HEK293T (cell line): ENCODE measurements at regions not wholly inside any gene's neighbourhood (a gene's known extent, or its start where the extent isn't known, plus 50 kb on each side); places are given as distances from the start of the nearest gene placed in this dataset.

Experiments
- CTCF ChIA-PET: fragments of 350-600 bp; formaldehyde crosslinking; extraction: SDS; loops from one replicate; lab custom pipeline; 2021; ENCODE audit warnings: antibody characterized with exemption, inconsistent platforms; lab: Yijun Ruan, JAX
- POLR2A ChIA-PET: fragments of 350-600 bp; formaldehyde crosslinking; extraction: SDS; loops from one replicate; lab custom pipeline; 2020; ENCODE audit warnings: antibody characterized with exemption, inconsistent platforms; lab: Yijun Ruan, JAX
- DNase-seq: peaks from one replicate; pipeline ENCODE4 v3.0.0; 2012; ENCODE audit warnings: mixed read lengths; ENCODE audit errors: extremely low spot score
- ARNT ChIP-seq: fragments of 450-650 bp; IDR thresholded peaks from 2 replicates; pipeline ENCODE4 v1.6.1; 2017; ENCODE audit warnings: mild to moderate bottlenecking
- BHLHE40 ChIP-seq: fragments of 450-650 bp; IDR thresholded peaks from 2 replicates; pipeline ENCODE4 v1.6.1; 2016; ENCODE audit warnings: mild to moderate bottlenecking, moderate library complexity, borderline replicate concordance
- CTBP1 ChIP-seq: fragments of 450-650 bp; IDR thresholded peaks from 2 replicates; pipeline ENCODE4 v1.6.1; 2016; ENCODE audit warnings: borderline replicate concordance
- ELF4 ChIP-seq: fragments of 450-650 bp; IDR thresholded peaks from 2 replicates; pipeline ENCODE4 v1.6.1; 2017; ENCODE audit warnings: antibody characterized with exemption
- FOXA1 ChIP-seq: fragments of 450-650 bp; IDR thresholded peaks from 2 replicates; pipeline ENCODE4 v1.6.1; 2016; ENCODE audit warnings: mild to moderate bottlenecking
- FOXK2 ChIP-seq: fragments of 450-650 bp; IDR thresholded peaks from 2 replicates; pipeline ENCODE4 v1.6.1; 2016; ENCODE audit warnings: mild to moderate bottlenecking
- FOXM1 ChIP-seq: fragments of 450-650 bp; IDR thresholded peaks from 2 replicates; pipeline ENCODE4 v1.6.1; 2017; ENCODE audit warnings: mild to moderate bottlenecking, borderline replicate concordance
- HDGF ChIP-seq: fragments of 450-650 bp; IDR thresholded peaks from 2 replicates; pipeline ENCODE4 v1.6.1; 2017; ENCODE audit warnings: antibody characterized with exemption, borderline replicate concordance
- L3MBTL2 ChIP-seq: fragments of 450-650 bp; conservative IDR thresholded peaks from 2 replicates; pipeline ENCODE4 v1.6.1; 2016; ENCODE audit warnings: mild to moderate bottlenecking
- LEF1 ChIP-seq: fragments of 450-650 bp; IDR thresholded peaks from 2 replicates; pipeline ENCODE4 v1.6.1; 2017; ENCODE audit warnings: mild to moderate bottlenecking, borderline replicate concordance
- NFRKB ChIP-seq: fragments of 450-650 bp; IDR thresholded peaks from 2 replicates; pipeline ENCODE4 v1.6.1; 2016; ENCODE audit warnings: mild to moderate bottlenecking, moderate library complexity
- PKNOX1 ChIP-seq: fragments of 450-650 bp; IDR thresholded peaks from 2 replicates; pipeline ENCODE4 v1.6.1; 2016
- SP1 ChIP-seq: fragments of 450-650 bp; IDR thresholded peaks from 2 replicates; pipeline ENCODE4 v1.6.1; 2017
- SUZ12 ChIP-seq: fragments of 450-650 bp; IDR thresholded peaks from 2 replicates; pipeline ENCODE4 v1.6.1; 2016; ENCODE audit warnings: mild to moderate bottlenecking
- TARDBP ChIP-seq: fragments of 450-650 bp; IDR thresholded peaks from 2 replicates; pipeline ENCODE4 v1.6.1; 2016
- ZNF384 ChIP-seq: fragments of 450-650 bp; IDR thresholded peaks from 2 replicates; pipeline ENCODE4 v1.6.1; 2016

- TF ChIP-seq ELF4, result no peak
- TF ChIP-seq TARDBP, result no peak
- no peak for TF ChIP-seq ZNF384
- no peak for TF ChIP-seq L3MBTL2
- no peak for TF ChIP-seq FOXM1
- TF ChIP-seq FOXK2, result no peak
- no peak for TF ChIP-seq BHLHE40
- no peak for TF ChIP-seq SUZ12
- no peak for TF ChIP-seq LEF1
- no peak for TF ChIP-seq FOXA1
- no peak for TF ChIP-seq SP1
- no peak for DNase-seq
- POLR2A ChIA-PET, result no interaction called here
- CTCF ChIA-PET, result no interaction called here
Observed at GRCh38 chr18:29198834-29199233, 1021.9 kb upstream of the CDH2 start.

- ChIA-PET POLR2A (no interaction called here), CTCF (no interaction called here)
- no peak for DNase-seq
- peak; percentile 66 for TF ChIP-seq ELF4
- TF ChIP-seq HDGF, result no peak
Observed at GRCh38 chr18:29196307-29196706, 1019.4 kb upstream of the CDH2 start.

GRCh38 chr18:29191263-29191662, 1014.3 kb upstream of the CDH2 start:
- TF ChIP-seq FOXK2, result no peak
- ChIA-PET POLR2A (no interaction called here), CTCF (interaction anchor here (0.8 kb wide), 1 partner anchor 36 kb away, joined by 3 read pairs; no protein-coding TSS in a partner anchor)
- peak; percentile 28 for DNase-seq

- TF ChIP-seq ARNT, result no peak
- no peak for TF ChIP-seq SP1
- no peak for TF ChIP-seq BHLHE40
- TF ChIP-seq FOXA1, result no peak
- TF ChIP-seq CTBP1, result no peak
- no peak for TF ChIP-seq PKNOX1
- no peak for TF ChIP-seq ZNF384
- no peak for TF ChIP-seq L3MBTL2
- TF ChIP-seq NFRKB, result no peak
- no peak for TF ChIP-seq HDGF
- TF ChIP-seq SUZ12, result no peak
- TF ChIP-seq LEF1, result no peak
- TF ChIP-seq ELF4, result no peak
- ChIA-PET CTCF (interaction anchor here (1.1 kb wide), 1 partner anchor 35 kb away, joined by 3 read pairs; no protein-coding TSS in a partner anchor), POLR2A (no interaction called here)
- no peak for DNase-seq
Observed at GRCh38 chr18:29188760-29189159, 1011.8 kb upstream of the CDH2 start.

GRCh38 chr18:29185801-29186200, 1008.9 kb upstream of the CDH2 start:
- ChIA-PET CTCF (no interaction called here), POLR2A (no interaction called here)
- TF ChIP-seq LEF1, result no peak
- TF ChIP-seq TARDBP, result no peak
- no peak for TF ChIP-seq PKNOX1
- no peak for TF ChIP-seq HDGF
- TF ChIP-seq ZNF384, result no peak
- no peak for TF ChIP-seq SP1
- TF ChIP-seq NFRKB, result no peak
- no peak for TF ChIP-seq CTBP1
- no peak for TF ChIP-seq FOXA1
- no peak for TF ChIP-seq ELF4
- no peak for TF ChIP-seq L3MBTL2
- DNase-seq, result no peak

GRCh38 chr18:29184654-29185053, 1007.7 kb upstream of the CDH2 start:
- POLR2A ChIA-PET, result no interaction called here
- TF ChIP-seq TARDBP (no peak), ZNF384 (no peak), FOXA1 (no peak), SUZ12 (no peak), FOXK2 (no peak), NFRKB (no peak), FOXM1 (no peak), ELF4 (no peak), CTBP1 (no peak), LEF1 (no peak), PKNOX1 (no peak), HDGF (no peak), L3MBTL2 (no peak), ARNT (no peak), BHLHE40 (no peak), SP1 (no peak)
- no peak for DNase-seq
- CTCF ChIA-PET, result no interaction called here
